COLO668 (cell line): ENCODE measurements at regions not wholly inside any gene's neighbourhood (a gene's known extent, or its start where the extent isn't known, plus 50 kb on each side); places are given as distances from the start of the nearest gene placed in this dataset.
"Not testable (repeated sequence)": the region's sequence is repeated elsewhere in the genome, so short reads cannot be mapped to it uniquely, and the experiment has no call there.

Experiments
- DNase-seq: peaks from one replicate; lab custom pipeline; 2025; ENCODE audit not compliant: unreplicated experiment; lab: John Stamatoyannopoulos, UW

DNA sequence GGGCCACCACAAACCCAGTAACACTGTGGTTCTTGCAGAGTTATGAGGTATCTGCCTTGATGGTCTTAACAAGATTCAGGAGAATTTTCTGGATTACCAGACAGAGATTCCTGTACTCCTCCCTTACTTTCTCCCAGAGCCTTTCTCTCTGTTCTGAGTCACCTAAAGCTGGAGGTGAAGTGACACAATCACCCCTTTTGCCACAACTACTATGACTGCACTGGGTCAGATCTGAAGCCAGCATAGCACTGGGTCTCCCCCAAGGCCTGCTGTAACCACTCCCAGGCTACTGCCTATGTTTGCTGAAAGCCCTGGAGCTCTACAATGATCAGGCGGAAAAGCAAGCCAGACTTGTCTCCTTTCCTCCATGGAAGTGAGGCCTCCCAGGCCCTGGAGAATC is 156.7 kb upstream of the NEGR1 start:
- no peak for DNase-seq

GRCh38 chr1:72438270-72438669 is 155.9 kb upstream of the NEGR1 start:
- DNase-seq: no peak

GRCh38 chr1:72435025-72435424 is 152.7 kb upstream of the NEGR1 start:
- no peak for DNase-seq

DNA sequence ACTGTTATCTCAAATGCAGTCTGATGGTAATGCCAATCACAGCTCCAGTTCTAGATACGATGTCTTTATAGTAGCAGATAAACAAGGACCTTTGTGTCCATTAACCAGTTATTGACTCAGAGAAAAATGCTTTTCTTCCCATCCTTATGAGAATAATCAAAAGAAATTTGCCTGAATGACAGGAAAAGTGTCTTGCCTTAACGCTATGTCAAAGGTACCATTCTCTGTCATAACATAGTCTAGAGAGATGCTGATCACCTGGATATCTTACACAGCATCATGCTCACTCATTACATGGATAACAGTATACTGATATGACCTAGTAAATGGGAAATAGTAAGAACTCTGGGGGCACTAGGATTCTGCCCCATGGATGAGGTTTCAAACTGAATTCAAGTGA is 151.7 kb upstream of the NEGR1 start:
- DNase-seq: no peak

DNA sequence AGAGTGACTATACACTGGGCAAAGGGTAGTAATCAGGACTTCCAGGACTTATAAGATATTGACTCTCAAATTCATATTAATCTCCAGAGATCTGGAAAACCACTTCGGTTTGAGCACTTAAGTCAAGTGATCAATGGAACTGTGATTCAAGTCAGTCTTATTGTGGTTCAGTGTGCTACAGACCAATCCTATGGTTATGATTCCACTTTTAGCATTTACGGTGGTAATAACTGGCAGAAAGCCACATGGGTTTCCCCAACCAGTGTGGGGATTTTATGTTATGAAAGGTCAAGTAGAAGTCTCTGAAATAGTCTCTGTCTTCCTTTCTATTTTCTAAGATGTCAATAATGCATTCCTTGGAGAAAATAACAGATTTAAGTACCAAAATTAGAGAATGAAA is 151.3 kb upstream of the NEGR1 start:
- DNase-seq: no peak

DNA sequence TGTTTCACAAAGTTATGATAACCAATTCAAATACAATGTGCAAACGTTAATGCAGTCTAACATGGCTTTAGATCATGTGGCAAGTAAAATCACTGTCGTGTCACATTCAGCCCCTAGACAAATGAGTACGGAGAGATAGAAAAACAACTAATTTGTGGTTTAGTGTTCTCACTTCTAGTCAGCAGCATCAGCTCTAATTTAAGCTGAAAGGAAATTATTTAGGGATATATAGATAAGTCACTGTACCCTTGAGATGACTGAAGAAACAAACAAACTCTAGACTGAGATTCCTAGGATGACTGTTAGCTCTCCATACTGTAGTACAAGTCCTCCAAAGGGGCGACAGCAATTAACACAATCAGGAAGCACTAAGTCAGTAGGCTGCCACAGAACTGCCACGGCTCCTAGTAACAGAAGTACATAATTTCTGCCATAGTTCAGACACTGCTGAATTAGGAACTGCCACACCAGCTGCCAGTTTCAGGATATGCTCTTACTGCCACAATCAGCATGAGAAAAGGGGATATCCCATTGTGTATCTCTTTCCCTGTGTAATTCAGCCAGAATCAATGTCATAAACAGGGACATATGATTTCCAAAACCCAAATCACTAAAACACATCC is 150.4 kb upstream of the NEGR1 start:
- DNase-seq: no peak

- no peak for DNase-seq
Observed at GRCh38 chr1:72431810-72432209, 149.5 kb upstream of the NEGR1 start.

DNA sequence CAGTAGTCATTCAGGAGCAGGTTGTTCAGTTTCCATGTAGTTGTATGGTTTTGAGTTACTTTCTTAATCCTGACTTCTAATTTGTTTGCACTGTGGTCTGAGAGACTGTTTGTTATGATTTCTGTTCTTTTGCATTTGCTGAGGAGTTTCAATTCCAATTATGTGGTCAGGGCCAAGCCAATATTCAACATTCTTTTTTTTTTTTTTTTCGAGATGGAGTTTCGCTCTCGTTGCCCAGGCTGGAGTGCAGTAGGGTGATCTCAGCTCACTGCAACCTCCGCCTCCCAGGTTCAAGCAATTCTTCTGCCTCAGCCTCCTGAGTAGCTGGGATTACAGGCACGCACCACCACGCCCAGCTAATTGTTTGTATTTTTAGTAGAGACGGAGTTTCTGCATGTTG is 145.9 kb upstream of the NEGR1 start:
- DNase-seq: not testable (repeated sequence)

GRCh38 chr1:72419229-72419628 is 136.9 kb upstream of the NEGR1 start:
- DNase-seq: no peak

DNA sequence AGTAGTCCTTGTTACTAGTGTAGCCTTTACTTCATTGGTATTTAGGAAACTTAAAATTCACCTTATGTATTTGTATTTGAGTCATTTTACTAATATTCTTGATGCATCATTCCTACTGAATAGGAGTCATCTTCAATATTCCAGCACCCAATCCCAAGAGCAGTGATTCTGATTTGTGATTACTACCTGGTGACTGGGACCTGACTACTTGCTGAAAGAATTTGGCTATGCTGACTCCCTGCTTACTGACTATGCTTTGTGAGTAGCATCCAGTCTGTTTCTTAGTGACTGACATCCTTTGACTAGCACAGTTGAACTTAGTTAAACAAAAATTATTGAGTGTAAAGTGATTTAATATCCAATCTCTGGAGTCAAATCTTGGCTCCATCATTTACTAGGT is 129.9 kb upstream of the NEGR1 start:
- no peak for DNase-seq

DNA sequence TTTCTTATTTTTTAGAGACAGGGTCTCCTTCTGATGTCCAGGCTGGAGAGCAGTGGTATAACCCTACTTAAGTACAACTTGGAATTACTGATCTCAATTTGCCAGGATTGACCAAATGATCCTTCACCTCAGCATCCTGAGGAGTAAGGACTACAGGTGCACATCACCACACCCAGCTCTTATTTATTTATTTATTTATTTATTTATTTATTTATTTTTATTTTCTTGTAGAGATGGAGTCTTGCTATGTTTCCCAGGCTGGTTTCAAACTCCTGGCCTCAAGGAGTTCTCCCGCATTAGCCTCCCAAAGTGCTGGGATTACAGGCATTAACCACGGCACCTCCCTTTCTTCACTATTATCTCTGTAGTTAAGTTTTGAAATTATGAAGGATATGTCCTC is 117.5 kb upstream of the NEGR1 start:
- DNase-seq: no peak

DNA sequence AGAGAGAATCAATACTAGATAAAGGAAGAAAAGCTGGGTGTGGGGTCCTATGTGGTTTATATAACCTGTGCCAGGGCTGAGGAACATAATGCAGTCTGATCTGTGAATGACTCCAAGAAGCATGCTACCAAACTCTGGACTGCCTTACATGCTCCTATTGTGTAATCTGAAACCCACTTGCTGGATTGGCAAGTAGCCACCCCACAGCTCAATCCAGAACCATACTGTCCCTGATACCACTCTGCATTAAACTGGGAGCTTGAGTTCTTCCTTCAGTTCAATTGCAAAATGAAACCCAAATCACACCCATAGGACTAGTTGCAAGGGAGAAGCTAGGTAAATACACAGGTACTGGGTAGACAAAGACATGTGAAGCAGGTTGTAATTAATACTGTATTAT is 115.4 kb upstream of the NEGR1 start:
- DNase-seq: no peak

DNA sequence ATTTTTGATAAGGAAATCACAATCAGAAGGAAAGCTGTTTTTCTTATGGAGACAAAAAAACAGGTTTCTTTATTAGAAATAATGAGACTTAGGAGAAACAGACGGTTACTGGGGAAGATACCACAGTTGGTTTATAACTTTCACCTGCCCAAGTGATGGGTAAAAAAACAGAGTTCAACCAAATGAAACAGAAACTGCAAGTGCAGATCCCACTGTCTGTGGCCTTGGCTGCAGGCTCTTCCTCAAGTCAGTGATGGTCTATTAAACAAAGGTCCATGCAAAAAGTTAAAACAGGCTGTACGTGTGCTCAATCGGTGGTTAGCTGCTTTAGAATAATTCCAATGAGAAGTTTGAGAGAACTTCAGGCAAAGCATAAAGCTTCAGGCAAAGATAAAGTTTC is 112.1 kb upstream of the NEGR1 start:
- no peak for DNase-seq

DNA sequence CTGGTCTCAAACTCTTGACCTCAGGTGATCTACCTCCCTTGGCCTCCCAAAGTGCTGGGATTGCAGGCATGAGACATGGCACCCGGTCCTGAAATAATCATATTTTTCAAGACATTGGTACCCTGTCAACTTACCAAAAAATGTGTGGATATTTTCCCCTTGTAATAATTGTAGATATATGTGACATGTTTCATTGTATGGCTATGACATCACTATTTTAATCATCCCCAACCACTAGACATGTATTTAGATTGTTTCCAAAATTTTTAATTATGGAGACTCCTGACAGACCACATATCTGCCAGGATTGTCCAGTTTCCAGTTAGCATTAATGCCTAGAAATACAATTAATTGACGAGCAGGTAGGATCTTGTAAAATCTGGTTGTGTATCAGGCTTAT is 96.7 kb upstream of the NEGR1 start:
- no peak for DNase-seq

- DNase-seq: no peak
Observed at GRCh38 chr1:72375226-72375625, 92.9 kb upstream of the NEGR1 start.

GRCh38 chr1:72371259-72372035 is 89.1 kb upstream of the NEGR1 start:
- DNase-seq: no peak

GRCh38 chr1:72370836-72371235 is 88.5 kb upstream of the NEGR1 start:
- DNase-seq: not testable (repeated sequence)

- DNase-seq: no peak
Observed at GRCh38 chr1:72369069-72369757, 86.9 kb upstream of the NEGR1 start.

DNA sequence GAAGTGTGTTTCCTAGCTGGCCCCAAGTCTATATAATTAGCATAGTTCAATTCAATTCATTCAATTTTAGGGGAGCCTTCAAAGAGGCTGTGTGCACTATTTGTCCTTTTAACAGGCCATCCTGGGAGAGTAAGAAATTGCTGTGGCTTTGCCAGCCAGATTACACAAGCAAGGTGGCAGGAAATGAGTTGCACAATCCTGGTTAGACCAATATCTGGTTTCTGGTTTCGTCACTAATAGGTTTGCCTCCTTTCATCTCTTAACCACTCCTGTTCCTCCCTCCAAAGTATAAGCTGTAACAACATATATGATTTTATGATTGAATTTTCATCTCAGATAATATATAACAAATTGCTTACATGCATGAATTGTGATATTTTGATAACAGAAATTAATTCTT is 84.1 kb upstream of the NEGR1 start:
- no peak for DNase-seq

- DNase-seq: no peak
Observed at GRCh38 chr1:72365693-72366092, 83.4 kb upstream of the NEGR1 start.

- no peak for DNase-seq
Observed at GRCh38 chr1:72362538-72362937, 80.2 kb upstream of the NEGR1 start.

DNA sequence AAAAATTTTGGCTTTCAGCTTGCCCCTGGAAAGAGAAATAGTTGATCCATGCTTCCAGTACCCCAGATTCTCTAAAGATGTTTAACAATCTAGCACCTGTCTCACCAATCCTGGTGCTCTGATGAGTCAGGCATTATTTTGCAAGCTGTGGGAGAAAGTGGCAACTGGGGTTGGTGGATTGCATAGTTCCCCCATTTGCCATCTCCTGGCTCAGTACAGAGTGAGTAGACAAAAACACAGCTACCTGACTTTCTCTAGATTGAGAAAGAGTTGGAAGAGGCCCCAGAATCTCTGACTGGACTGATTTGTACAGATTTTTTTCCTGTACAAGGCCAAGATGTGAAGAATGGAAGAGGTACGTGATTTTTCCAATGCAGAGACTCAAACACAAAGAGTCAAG is 75.1 kb upstream of the NEGR1 start:
- DNase-seq: no peak
